HG03025 (cell line): ENCODE measurements at regions not wholly inside any gene's neighbourhood (a gene's known extent, or its start where the extent isn't known, plus 50 kb on each side); places are given as distances from the start of the nearest gene placed in this dataset.
A peak's percentile ranks its signal among the peaks of the same experiment; 100 is the strongest.

Experiments
- ATAC-seq: cut with Tn5 transposase; IDR thresholded peaks from one replicate; pipeline ENCODE4 v1.9.1; 2021; ENCODE audit warnings: mild to moderate bottlenecking, moderate library complexity; ENCODE audit not compliant: unreplicated experiment, low FRiP score

- peak; percentile 39 for ATAC-seq
These were observed 141.0 kb downstream of the RPIA start for GRCh38 chr2:88832311-88832991.

- ATAC-seq: no peak
These were observed 141.5 kb downstream of the RPIA start for GRCh38 chr2:88832992-88833389.

- ATAC-seq: no peak
These were observed 142.9 kb downstream of the RPIA start for GRCh38 chr2:88834376-88834775.

GRCh38 chr2:88834866-88835265 lies 143.4 kb downstream of the RPIA start:
- no peak for ATAC-seq

DNA sequence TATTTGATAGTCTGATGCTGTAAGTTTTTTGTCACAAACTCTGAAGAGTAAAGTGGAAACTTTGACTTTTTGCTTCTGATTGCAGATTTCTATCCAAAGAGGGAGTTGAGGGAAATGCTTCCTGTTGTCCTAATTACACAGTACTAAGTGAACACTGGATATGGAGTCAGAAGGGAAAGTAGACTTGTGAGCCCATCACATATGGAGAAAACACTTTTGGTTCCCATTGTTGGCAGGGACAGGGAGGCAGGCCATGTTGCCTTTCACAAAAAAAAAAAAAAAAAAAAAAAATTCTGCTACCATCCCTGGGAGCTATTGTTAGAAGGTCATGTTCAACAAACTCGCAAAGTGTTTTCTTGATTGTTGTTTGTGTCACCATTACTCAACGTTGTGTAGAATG lies 144.3 kb downstream of the RPIA start:
- no peak for ATAC-seq

GRCh38 chr2:88836351-88836750 lies 144.9 kb downstream of the RPIA start:
- ATAC-seq: no peak

GRCh38 chr2:88837511-88838160 lies 146.2 kb downstream of the RPIA start:
- ATAC-seq: no peak

DNA sequence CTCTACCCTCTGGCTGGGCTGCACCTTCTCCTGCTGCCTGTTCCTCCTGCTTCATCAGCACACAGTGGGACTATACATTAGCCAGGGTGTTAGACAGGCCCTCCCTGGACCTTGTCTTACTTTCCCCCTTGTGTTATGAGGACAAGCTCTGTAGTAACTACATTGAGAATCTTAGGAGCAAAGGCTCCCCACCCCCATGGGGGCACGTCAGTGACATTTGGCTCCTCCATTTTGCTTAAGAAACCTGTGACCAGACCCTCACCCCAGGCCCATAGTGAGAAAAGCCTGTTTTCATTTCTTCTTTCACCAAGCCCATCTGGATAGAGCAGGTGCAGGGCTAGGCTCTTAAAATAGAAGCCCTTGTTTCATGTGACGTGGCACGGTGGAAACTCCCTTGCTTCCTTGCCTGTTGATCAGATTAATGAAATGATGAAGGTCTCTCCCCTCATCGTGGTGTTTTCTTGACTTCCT lies 146.7 kb downstream of the RPIA start:
- ATAC-seq: peak; percentile 76

DNA sequence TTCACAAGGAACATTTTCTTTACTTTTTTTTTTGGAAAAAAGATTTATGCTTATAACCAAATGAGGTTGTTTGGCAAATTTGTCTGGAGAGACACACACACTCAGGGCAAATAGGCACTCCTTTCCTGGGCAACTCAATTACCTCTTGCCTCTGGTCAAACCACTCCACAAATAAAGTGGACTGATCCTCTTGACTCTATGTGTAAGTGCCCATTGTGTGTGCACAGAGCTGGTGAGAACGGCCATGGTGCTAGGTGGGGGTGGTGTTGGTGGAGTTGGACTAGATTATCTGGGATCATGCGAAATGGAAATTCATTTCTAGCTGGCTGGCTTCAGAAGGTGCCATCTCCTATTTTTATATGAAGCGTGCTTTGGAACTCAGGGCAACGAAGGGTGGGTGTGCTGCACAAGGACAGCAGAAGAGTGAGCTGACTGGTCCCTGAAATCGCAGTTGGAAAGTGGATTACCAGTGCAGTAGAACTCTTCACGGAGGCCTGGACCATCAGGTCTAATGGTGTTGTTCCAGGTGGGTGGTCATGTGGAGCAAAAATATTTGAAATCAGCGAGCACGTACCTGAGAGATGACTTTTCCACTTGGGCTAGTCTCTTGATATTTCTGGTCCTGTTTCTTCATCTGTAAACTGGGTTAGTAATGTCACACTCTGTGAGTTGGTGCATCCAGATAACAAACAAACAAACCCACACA lies 149.9 kb downstream of the RPIA start:
- ATAC-seq: no peak

DNA sequence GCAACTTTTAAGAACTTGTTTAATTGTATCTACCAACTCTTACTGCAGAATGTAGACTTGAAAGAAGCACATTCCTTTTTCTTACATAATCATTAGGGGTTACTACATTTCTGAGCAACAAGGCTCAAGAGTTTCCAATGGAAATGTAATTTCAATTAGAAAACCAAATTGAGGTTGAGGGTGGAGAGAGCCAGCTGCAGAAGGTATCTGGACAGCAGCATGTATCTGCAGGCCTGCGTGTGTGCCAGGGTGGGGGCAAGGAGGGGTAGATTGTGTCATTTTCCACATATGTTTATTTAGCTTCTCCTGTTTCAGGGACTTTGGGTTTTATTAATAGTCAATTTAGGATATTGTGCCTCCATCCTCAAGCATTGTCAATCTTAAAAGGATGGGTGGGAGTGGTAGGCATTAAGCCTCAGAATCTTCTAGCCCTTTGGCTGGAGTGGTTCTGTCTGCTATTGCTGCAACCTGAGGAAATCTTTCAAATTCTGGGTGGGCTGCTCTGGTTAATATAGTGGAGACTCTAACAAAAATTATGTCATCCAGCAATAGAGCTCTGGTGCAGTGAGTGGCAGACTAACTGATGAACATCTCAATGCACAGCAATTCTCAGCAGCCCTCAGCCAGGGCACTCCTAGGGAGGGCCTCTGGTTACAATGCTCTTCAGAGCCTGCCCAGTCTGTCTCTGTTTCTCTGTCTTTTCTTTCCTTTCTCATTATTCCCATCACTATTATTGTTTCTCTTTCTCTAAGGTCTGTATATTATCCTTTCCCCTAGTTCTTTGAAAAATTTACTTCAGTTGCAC lies 151.4 kb downstream of the RPIA start:
- ATAC-seq: no peak

DNA sequence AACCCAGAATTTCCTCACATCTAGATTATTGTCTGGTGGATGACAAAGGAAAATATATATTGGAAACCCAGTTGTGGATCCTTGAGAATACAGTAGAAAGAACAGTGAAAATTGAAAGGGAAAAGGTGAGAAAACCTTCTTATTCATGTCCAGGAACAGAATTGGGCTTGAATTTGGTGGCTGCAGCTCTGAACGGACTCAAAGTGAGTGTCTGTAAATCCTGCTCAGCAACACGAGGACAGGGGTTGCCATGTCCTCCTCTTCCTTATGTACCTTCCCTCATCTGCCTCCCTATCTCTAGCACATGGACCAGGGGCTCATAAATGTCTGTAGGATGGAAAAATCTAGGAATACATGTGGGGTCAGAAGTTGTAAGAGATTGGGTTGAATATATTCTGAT lies 152.2 kb downstream of the RPIA start:
- no peak for ATAC-seq

GRCh38 chr2:88844960-88845359 lies 153.5 kb downstream of the RPIA start:
- ATAC-seq: no peak

GRCh38 chr2:88845772-88846661 lies 154.5 kb downstream of the RPIA start:
- ATAC-seq: peak; percentile 81

- no peak for ATAC-seq
These were observed 161.4 kb downstream of the RPIA start for GRCh38 chr2:88852753-88853402.

DNA sequence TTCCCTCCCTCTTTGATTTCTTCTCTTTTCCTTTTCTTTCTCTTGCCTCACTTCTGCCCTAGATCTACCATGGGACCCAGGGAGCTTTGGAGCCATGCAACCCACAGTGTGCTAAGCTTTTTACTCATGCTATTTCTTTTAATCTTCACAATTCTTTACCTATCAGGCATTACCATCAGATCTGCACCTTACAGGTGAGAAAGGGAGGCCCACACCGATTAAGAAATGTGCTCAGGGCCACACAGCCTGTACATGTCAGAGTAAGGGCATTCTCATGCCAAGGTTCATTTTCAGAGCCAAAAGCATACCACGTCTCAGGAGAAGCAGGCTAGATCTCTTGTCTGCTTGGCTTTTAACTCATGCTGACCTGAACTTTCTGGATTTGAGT lies 161.9 kb downstream of the RPIA start:
- ATAC-seq: no peak

DNA sequence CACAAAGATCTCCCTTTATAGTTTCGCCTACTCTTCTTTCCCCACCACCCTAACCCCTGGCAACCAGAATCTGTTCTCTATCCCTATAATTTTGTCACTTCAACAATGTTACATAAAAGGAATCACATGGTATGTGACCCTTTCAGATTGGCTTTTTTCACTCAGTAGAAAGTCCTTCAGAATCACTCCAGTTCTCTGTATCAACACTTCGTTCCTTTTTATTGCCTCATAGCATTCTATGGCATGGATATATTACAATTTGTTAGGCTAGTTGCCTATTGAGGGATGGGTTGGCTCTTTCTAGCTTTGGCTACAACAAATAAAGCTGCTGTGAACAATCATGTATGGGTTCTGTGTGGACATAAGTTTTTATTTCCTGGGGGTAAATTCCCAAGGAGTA lies 163.1 kb downstream of the RPIA start:
- no peak for ATAC-seq

DNA sequence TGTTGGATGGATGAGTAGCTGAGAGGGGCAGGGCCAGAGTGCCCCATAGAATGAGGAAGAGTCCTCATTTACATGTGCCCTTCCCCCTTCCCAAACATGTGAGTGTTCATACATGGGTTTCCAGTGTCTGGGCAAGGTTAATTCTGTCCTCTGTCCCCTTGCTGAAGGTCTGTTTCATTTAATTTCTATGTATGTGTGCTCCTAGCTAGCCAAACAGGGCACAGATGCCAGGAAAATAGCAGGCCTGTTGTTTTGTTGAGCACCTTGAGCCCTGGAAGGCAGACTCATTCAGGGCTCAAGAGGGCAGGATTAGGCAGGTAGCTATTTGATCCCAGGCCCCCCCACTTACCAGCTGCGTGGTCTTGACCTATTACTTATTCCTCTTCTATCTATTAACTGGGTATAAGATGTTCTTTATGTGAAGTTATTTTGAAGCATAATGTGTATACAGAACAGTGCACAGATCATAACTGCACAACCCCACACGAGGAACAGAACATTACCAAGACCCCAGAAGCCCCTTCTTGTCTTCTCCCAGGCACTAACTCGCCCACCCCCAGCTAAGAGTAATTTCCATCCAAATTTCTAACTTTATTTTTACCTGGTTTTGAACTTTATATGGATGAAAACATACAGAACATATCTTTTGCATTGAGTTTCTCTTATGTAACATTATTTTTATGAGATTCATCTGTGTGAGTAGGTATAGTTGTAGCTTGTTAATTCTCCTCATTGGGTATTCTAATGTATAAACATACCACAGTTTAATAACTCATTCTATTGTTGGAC lies 164.3 kb downstream of the RPIA start:
- peak; percentile 39 for ATAC-seq

DNA sequence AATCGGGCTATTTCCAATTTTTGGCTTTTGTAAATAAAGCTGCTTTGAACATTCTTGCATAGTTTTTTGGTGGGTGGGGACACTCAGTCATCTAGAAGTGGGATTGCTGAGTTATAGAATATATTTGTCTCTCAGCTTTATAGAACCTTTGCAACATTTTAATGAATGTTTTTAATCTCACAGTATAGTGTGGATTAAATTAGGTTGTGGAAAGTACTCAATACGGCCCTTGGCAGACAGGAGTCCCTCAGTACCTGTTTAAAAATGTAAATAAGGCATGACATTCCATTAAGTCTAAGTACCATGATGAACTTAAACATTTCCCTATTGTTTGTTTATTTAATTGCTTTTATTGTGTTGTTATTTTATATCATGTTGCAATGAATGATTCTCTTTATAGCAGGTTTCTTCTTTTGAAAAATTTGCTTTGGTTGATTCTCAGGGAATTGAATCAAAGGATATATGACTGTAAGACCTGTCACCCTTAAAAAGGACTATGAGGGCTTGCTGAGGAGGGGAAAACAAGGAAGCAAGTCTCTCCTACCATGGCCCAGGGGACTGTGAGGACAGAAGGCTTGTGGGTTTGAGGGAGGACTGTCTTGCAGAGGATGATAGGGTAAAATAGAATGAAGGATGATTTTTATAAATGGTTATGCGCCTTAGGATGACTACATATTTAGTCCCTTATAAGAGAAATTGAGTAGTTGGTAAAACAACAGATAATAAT lies 165.1 kb downstream of the RPIA start:
- ATAC-seq: peak; percentile 2
